RKO (cell line): ENCODE measurements at regions not wholly inside any gene's neighbourhood (a gene's known extent, or its start where the extent isn't known, plus 50 kb on each side); places are given as distances from the start of the nearest gene placed in this dataset.

Source experiments
- DNase-seq: peaks from one replicate; pipeline ENCODE4 v3.0.0-alpha.2; 2016; ENCODE audit warnings: low spot score

GRCh38 chr21:18191139-18191538 is 53.5 kb upstream of the CHODL start:
- DNase-seq: no peak

DNA sequence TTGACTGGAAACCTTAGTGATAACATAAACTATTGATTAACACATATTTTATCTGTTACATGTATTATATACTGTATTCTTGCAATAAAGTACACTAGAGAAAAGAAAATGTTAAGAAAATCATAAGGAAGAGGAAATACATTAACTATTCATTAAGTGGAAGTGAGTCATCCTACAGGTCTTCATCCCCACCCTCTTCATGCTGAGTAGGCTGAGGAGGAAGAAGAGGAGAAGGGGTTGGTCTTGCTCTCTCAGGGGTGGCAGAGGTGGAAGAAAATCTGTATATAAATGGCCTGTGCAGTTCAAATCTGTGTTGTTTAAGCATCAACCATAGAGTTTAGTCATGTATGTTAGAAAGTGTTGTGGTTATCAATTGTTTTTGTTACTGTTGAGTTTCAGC is 66.1 kb upstream of the CHODL start:
- no peak for DNase-seq

- DNase-seq: no peak
These were observed 70.3 kb upstream of the CHODL start for GRCh38 chr21:18174370-18174769.

- DNase-seq: no peak
These were observed 73.8 kb upstream of the CHODL start for GRCh38 chr21:18170829-18171228.

DNA sequence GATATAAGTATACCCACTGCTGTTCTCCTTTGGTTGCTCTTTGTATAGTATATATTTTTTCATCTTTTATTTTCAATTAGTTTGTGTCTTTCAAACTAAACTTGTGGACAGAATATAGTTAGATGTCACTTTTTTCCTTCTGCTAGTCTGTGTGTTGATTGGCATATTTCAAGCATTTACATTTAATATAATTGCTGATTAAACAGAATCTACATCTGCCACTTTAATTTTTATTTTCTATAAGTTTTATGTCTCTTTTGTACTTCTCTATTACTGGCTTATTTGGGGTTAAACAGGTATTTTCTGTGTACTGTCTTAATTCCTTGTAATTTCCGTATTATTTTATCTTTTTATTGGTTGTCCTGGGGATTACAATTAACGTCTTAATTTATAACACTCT is 74.4 kb upstream of the CHODL start:
- DNase-seq: no peak

DNA sequence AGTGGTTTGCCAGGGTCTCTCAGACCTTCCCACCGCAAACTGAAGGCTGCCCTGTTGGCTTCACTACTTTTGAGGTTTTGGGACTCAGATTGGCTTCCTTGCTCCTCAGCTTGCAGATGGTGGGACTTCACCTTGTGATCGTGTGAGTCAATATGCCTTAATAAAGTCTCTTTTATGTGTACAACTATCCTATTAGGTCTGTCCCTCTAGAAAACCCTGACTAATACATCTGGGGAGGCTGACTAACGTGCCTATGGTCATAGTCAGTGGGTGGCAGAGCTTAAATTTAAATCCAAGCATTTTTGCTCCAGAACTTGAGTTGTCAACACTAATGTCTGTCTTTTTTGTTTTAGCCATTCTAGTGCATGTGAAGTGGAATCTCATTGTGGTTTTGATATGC is 76.5 kb upstream of the CHODL start:
- no peak for DNase-seq

DNA sequence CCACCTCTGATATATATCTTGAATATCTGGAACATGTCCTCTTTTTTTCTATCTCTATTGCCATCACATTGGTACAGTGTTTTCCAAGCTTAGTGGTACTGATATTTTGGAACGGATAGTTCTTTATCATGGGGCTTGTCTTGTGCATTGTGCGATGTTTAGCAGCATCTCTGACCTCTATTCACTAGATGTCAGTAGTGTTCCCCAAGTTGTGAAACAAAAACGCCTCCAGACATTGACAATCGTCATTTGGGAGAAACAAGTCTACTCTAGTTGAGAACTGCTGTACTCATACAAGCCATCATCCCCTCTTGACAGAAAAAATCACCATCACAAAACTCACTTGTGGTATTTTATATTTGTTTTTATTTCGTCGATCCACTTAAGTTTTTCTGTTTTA is 79.7 kb upstream of the CHODL start:
- DNase-seq: no peak

- peak; percentile 14 for DNase-seq
These were observed 80.2 kb upstream of the CHODL start for GRCh38 chr21:18164483-18164882.

- DNase-seq: no peak
These were observed 80.7 kb upstream of the CHODL start for GRCh38 chr21:18163956-18164355.

DNA sequence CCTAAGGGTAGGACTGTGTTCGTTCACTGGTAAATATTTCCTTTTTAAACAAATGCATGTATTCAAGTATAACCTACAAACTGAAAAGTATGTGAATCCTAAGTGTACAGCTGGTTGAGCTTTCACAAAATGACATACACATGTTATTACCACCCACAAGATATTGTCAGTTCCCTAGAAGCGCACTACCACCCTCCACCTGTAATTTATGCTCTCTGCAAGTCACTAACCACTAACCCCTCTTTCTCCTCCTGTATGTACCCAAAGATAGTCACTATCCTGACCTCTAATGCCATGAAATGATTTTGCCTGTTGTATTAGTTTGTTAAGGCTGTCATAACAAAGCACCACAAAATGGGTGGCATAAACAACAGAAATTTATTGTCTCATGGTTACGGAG is 82.8 kb upstream of the CHODL start:
- DNase-seq: peak; percentile 6

GRCh38 chr21:18157406-18157805 is 87.2 kb upstream of the CHODL start:
- DNase-seq: no peak

GRCh38 chr21:18155508-18156193 is 89.0 kb upstream of the CHODL start:
- no peak for DNase-seq

- no peak for DNase-seq
These were observed 91.6 kb upstream of the CHODL start for GRCh38 chr21:18153063-18153462.

GRCh38 chr21:18152371-18152770 is 92.3 kb upstream of the CHODL start:
- no peak for DNase-seq

DNA sequence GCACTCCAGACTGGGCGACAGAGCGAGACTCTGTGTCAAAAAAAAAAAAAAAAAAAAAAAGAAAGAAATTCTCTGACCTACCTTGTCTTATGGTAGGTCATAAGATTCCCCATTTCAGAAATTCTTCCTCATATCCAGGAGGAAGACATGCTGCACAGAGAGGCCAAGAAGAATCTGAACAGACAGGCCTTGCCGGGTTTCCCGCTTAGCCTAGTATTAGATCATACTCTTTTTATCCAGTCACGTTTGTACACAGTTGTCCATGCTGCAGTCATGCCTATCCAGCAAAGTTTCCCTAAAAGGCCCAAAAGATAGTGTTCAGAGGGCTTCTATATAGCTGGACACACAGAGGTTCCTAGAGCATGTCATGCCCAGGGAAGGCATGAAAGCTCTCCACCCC is 93.6 kb upstream of the CHODL start:
- no peak for DNase-seq

- no peak for DNase-seq
These were observed 96.2 kb upstream of the CHODL start for GRCh38 chr21:18148401-18148800.

DNA sequence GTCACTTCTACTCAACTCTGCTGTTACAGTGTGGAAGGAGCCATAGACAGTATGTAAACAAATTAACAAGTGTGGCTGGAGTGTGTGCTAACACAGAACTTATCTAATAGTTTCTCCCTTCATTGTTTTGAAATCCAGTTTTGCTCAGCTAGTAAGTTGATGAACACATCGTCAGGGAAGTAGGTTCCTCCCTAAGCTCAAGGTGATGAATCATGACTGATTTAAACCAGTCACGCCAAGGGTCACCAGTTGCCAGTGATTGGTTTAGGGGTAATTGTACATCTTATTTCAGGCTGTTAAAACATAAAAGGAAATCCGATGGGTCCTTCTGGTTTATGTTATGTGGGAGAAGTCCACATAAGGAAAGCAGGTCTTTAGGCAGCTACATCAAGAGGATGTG is 97.0 kb upstream of the CHODL start:
- peak; percentile 2 for DNase-seq

DNA sequence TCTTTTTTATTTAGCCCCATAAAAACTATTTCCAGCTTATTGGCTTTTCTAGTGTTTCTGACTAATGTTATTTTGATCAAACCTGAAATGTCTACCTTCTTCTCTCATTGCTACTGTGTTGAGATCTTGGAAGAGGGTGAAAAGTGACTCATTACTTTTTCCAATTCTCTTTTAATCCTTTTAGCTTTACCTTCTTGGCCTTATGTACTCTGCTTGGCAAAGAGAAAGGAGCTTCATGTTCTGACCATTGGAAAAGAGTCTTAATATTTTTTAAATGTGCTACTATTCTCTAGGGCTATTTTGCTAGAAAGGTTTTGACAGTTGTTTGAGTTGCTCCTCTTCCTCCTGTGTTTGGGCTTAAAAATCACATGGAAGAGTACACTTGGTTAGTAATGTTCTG is 97.8 kb upstream of the CHODL start:
- no peak for DNase-seq

GRCh38 chr21:18144339-18144738 is 100.3 kb upstream of the CHODL start:
- DNase-seq: no peak

DNA sequence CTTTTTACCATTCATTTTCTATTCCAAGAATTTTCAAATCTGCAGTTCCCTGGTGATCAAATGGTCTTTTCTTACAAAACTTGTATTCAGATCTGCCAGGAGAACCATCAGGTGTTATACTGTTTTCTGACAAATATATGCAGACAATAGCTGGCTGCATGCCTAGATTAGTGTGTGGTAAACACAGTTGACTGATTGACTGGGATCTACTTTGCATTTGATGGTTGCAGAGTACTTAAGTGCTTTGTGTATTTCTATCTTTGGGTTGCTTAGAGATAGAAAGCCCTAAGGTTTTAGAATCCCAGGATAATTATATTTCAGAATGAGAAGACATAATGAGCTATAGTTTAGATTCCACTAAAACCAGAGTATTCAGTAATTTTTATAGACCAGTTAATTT is 102.0 kb upstream of the CHODL start:
- no peak for DNase-seq

GRCh38 chr21:18138507-18138906 is 106.1 kb upstream of the CHODL start:
- no peak for DNase-seq

- DNase-seq: no peak
These were observed 115.1 kb upstream of the CHODL start for GRCh38 chr21:18129526-18129925.

DNA sequence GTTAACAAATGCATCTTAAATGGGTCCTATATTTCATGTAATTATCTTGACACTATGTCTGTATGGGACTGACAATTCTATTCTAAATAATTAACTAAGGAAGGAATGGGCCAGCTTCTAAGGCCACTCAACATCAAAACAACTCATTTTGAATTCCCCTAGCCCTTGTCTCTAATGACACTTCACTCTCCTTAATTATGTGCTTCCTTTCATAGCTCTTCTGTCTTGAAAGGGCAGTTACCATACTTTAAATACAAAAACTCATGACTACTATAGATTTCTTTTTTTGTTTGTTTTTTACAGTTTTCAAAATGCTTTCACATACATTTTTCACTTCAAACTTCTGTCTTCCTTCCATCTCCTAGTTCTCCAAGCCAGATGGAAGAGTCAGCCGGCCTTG is 126.1 kb upstream of the CHODL start:
- no peak for DNase-seq

GRCh38 chr21:18117176-18117575 is 127.5 kb upstream of the CHODL start:
- DNase-seq: no peak

DNA sequence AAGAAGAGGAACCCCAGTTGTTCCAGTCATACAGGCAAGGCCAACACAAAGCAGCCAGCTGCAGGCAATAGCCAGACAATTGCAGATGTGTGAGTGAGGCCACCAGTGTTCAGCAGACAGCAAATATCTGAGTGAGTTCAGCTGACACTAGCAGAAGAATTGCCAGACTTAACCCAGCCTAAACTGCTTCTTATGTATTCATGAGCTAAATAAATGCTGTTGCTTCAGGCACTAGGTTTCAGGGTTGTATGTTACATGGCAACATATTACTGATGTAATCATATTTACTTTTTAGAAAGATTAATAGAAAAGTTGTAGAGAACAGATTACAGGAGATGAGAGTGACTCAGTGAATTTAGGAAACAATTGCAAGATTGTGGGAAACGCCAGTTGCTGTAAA is 129.8 kb upstream of the CHODL start:
- no peak for DNase-seq
